H1 (cell line): ENCODE measurements at regions not wholly inside any gene's neighbourhood (a gene's known extent, or its start where the extent isn't known, plus 50 kb on each side); places are given as distances from the start of the nearest gene placed in this dataset.

Experiments used
- CTCF ChIA-PET: fragments of 300-600 bp; sonication (Branson Sonifier 250); formaldehyde crosslinking; loops from one replicate; lab custom pipeline; 2021; ENCODE audit not compliant: partially characterized antibody; lab: Charles Lee
- POLR2A ChIA-PET: fragments of 300-600 bp; sonication (Branson Sonifier 250); formaldehyde crosslinking; loops from one replicate; lab custom pipeline; 2021; ENCODE audit warnings: inconsistent platforms; ENCODE audit not compliant: partially characterized antibody; lab: Charles Lee
- DNase-seq, 2 experiments: peaks; one replicate each; pipeline versions ENCODE4 v3.0.0 to v3.0.0-alpha.2; 2010 to 2022; ENCODE audit warnings: low spot score in 2 of 2, low read depth in 1 of 2, mixed read lengths in 1 of 2
- FAIRE-seq: peaks from 2 replicates; lab custom pipeline; 2011; peaks lifted over from hg19 to GRCh38; lab: Jason Lieb, UNC
- H2AFZ ChIP-seq: 2 replicates; pipeline ENCODE4 v1.8.1; 2012; ENCODE audit warnings: low read length, inconsistent platforms
- H2AK5ac ChIP-seq: 2 replicates; pipeline ENCODE4 v1.6.1; 2013; ENCODE audit warnings: low read depth, low read length
- H2BK120ac ChIP-seq: replicated peaks from 2 replicates; pipeline ENCODE3; 2013; ENCODE audit warnings: low read depth, low read length, inconsistent platforms
- H2BK12ac ChIP-seq: 2 replicates; pipeline ENCODE4 v1.6.1; 2013; ENCODE audit warnings: low read depth, low read length
- H2BK15ac ChIP-seq: 2 replicates; pipeline ENCODE4 v1.6.1; 2013; ENCODE audit warnings: low read length
- H2BK20ac ChIP-seq: 2 replicates; pipeline ENCODE4 v1.6.1; 2013; ENCODE audit warnings: low read length
- H2BK5ac ChIP-seq: 2 replicates; pipeline ENCODE4 v1.6.1; 2013; ENCODE audit warnings: low read depth, low read length
- H3K14ac ChIP-seq: 2 replicates; pipeline ENCODE4 v1.6.1; 2013; ENCODE audit warnings: inconsistent platforms; ENCODE audit not compliant: insufficient read length
- H3K18ac ChIP-seq: 2 replicates; pipeline ENCODE4 v1.6.1; 2013; ENCODE audit warnings: low read length; ENCODE audit errors: extremely low read depth
- H3K23ac ChIP-seq: 2 replicates; pipeline ENCODE4 v1.6.1; 2013; ENCODE audit warnings: inconsistent platforms; ENCODE audit not compliant: insufficient read length
- H3K23me2 ChIP-seq: 2 replicates; pipeline ENCODE4 v1.6.1; 2013; ENCODE audit warnings: low read depth, low read length
- H3K27ac ChIP-seq: 2 replicates; pipeline ENCODE4 v1.6.1; 2011; ENCODE audit warnings: low read depth, low read length, inconsistent platforms
- H3K27me3 ChIP-seq, 4 experiments: replicated peaks in 1 of 4; 1 replicate in 1 of 4; 2 replicates in 3 of 4; pipeline versions ENCODE4 v1.6.1 to v1.8.1; 2011 to 2013; ENCODE audit warnings: low read length in 3 of 4, mild to moderate bottlenecking in 3 of 4, inconsistent platforms in 2 of 4, mixed read lengths in 2 of 4, moderate library complexity in 1 of 4; ENCODE audit not compliant: control insufficient read depth in 3 of 4, insufficient read depth in 3 of 4; ENCODE audit errors: extremely low read depth in 1 of 4
- H3K36me3 ChIP-seq, 4 experiments: 2 replicates each; pipeline versions ENCODE4 v1.6.1 to v1.8.1; 2011 to 2013; ENCODE audit warnings: mild to moderate bottlenecking in 4 of 4, low read length in 3 of 4, moderate library complexity in 2 of 4, control low read depth in 1 of 4, inconsistent platforms in 1 of 4; ENCODE audit not compliant: insufficient read depth in 4 of 4, control insufficient read depth in 2 of 4
- H3K4ac ChIP-seq: replicated peaks from 2 replicates; pipeline ENCODE3; 2013; ENCODE audit warnings: low read length, low read depth, mixed read lengths, inconsistent platforms; ENCODE audit not compliant: insufficient read length
- H3K4me1 ChIP-seq, 4 experiments: replicated peaks in 1 of 4; 1 replicate in 1 of 4; 2 replicates in 3 of 4; pipeline versions ENCODE4 v1.6.1 to v1.8.1; 2011 to 2013; ENCODE audit warnings: low read length in 3 of 4, inconsistent platforms in 2 of 4, mixed read lengths in 1 of 4; ENCODE audit not compliant: insufficient read depth in 4 of 4, control insufficient read depth in 3 of 4
- H3K4me2 ChIP-seq, 2 experiments: 2 replicates each; pipeline versions ENCODE4 v1.6.1 to v1.8.1; 2011 to 2013; ENCODE audit warnings: low read depth in 2 of 2, low read length in 2 of 2, control low read depth in 1 of 2, inconsistent platforms in 1 of 2, mild to moderate bottlenecking in 1 of 2; ENCODE audit not compliant: insufficient read depth in 1 of 2
- H3K4me3 ChIP-seq, 4 experiments: fragments of 200-600, 300-600 bp in 1 of 4; sonication (generic), shearing (Covaris generic), sonication (Bioruptor Twin) in 1 of 4; 2 replicates each; pipeline versions ENCODE4 v1.5.1 to v1.8.1; 2011 to 2016; ENCODE audit warnings: low read length in 4 of 4, low read depth in 3 of 4, control low read depth in 2 of 4, inconsistent platforms in 2 of 4, mild to moderate bottlenecking in 2 of 4, mixed read lengths in 1 of 4, moderate library complexity in 1 of 4; ENCODE audit not compliant: insufficient read depth in 2 of 4; ENCODE audit errors: extremely low read depth in 1 of 4
- H3K56ac ChIP-seq: replicated peaks from 2 replicates; pipeline ENCODE3; 2013; ENCODE audit warnings: low read depth, mild to moderate bottlenecking, mixed read lengths, low read length, inconsistent platforms; ENCODE audit not compliant: insufficient read length
- H3K79me1 ChIP-seq: 2 replicates; pipeline ENCODE4 v1.6.1; 2013; ENCODE audit warnings: low read depth, low read length, control low read depth
- H3K79me2 ChIP-seq, 2 experiments: 2 replicates each; pipeline versions ENCODE4 v1.6.1 to v1.8.1; 2012 to 2013; ENCODE audit warnings: low read length in 2 of 2, mild to moderate bottlenecking in 2 of 2, inconsistent platforms in 1 of 2; ENCODE audit not compliant: insufficient read depth in 2 of 2, control insufficient read depth in 1 of 2
- H3K9ac ChIP-seq, 4 experiments: replicated peaks in 1 of 4; 1 replicate in 1 of 4; 2 replicates in 3 of 4; pipeline versions ENCODE4 v1.6.1 to v1.8.1; 2011 to 2013; ENCODE audit warnings: low read depth in 3 of 4, low read length in 3 of 4, control low read depth in 2 of 4, mild to moderate bottlenecking in 2 of 4, moderate library complexity in 2 of 4, inconsistent platforms in 1 of 4; ENCODE audit errors: extremely low read depth in 1 of 4
- H3K9me3 ChIP-seq, 2 experiments: 2 replicates each; pipeline versions ENCODE4 v1.6.1 to v1.8.1; 2012 to 2013; ENCODE audit warnings: mild to moderate bottlenecking in 2 of 2, moderate library complexity in 2 of 2, control low read depth in 1 of 2, inconsistent platforms in 1 of 2, low read depth in 1 of 2, low read length in 1 of 2, mixed read lengths in 1 of 2; ENCODE audit not compliant: insufficient read depth in 2 of 2
- H4K20me1 ChIP-seq, 2 experiments: replicated peaks in 1 of 2; 2 replicates each; pipeline versions ENCODE3 to v1.8.1; 2011 to 2013; ENCODE audit warnings: inconsistent platforms in 2 of 2, low read length in 2 of 2, mild to moderate bottlenecking in 1 of 2; ENCODE audit not compliant: insufficient read depth in 2 of 2, control insufficient read depth in 1 of 2
- H4K5ac ChIP-seq: 2 replicates; pipeline ENCODE4 v1.6.1; 2013; ENCODE audit warnings: low read length, low read depth, mixed read lengths, inconsistent platforms; ENCODE audit not compliant: insufficient read length
- H4K8ac ChIP-seq: 2 replicates; pipeline ENCODE4 v1.8.0; 2013; ENCODE audit warnings: mild to moderate bottlenecking, moderate library complexity, low read length, inconsistent platforms; ENCODE audit not compliant: insufficient read depth; ENCODE audit errors: extremely low read depth
- H4K91ac ChIP-seq: replicated peaks from 2 replicates; pipeline ENCODE3; 2013; ENCODE audit warnings: low read length, mixed read lengths, inconsistent platforms; ENCODE audit not compliant: insufficient read length
- CEBPB ChIP-seq: IDR thresholded peaks from 2 replicates; pipeline ENCODE4 v1.6.1; 2012; ENCODE audit warnings: low read depth, low read length
- CHD2 ChIP-seq: IDR thresholded peaks from 2 replicates; pipeline ENCODE4 v1.6.1; 2012; ENCODE audit warnings: low read length, improper control_type of control experiment
- FOSL1 ChIP-seq: IDR thresholded peaks from 2 replicates; pipeline ENCODE4 v1.6.1; 2011; ENCODE audit warnings: mild to moderate bottlenecking, low read depth, low read length, moderate library complexity; ENCODE audit not compliant: insufficient read depth
- TBP ChIP-seq: IDR thresholded peaks from 2 replicates; pipeline ENCODE4 v1.6.1; 2011; ENCODE audit warnings: low read depth, low read length, improper control_type of control experiment
- WGBS, 2 experiments: shearing (Covaris generic) in 1 of 2; methylation state at CpG; one replicate each; pipeline versions ENCODE4 v1.1.6 to v1.1.7; 2013 to 2015; ENCODE audit warnings: low lambda C conversion rate in 2 of 2, mixed read lengths in 2 of 2, inconsistent platforms in 1 of 2, low coverage in 1 of 2, missing lambda C conversion rate in 1 of 2; ENCODE audit not compliant: insufficient replicate concordance in 2 of 2, insufficient coverage in 1 of 2, insufficient read length in 1 of 2; ENCODE audit errors: extremely low coverage in 1 of 2, missing lambda C conversion rate in 1 of 2; 5-methylcytosine and 5-hydroxymethylcytosine counted together

- POLR2A ChIA-PET = no interaction called here
- Histone ChIP-seq H3K9me3 (peaks cover 0 to 3% of the 10 kb centered on the region in 2 experiments; a peak in 3 of 4 replicates), H2BK5ac (no peak overlapping the region), H3K4me3 (no peak overlapping the region), H4K20me1 (no peaks in the 10 kb centered on the region), H3K23ac (no peak overlapping the region), H3K23me2 (no peaks in the 10 kb centered on the region), H2AFZ (no peak overlapping the region), H3K4me1 (no peaks in the 10 kb centered on the region), H2BK12ac (no peak overlapping the region), H4K5ac (no peak overlapping the region), H3K79me2 (no peaks in the 10 kb centered on the region), H2BK20ac (no peak overlapping the region), H4K91ac (no peak overlapping the region), H3K27me3 (no peaks in the 10 kb centered on the region), H3K27ac (no peak overlapping the region), H3K79me1 (no peaks in the 10 kb centered on the region), H4K8ac (no peak overlapping the region), H2BK120ac (no peak overlapping the region), H3K4ac (no peak overlapping the region), H2AK5ac (no peak overlapping the region), H3K36me3 (peaks cover 0 to 2% (median 0%) of the 10 kb centered on the region in 4 experiments; a peak in 1 of 8 replicates), H3K18ac (no peak overlapping the region), H3K4me2 (no peak overlapping the region), H3K9ac (no peak overlapping the region), H3K14ac (no peak overlapping the region), H2BK15ac (no peak overlapping the region), H3K56ac (no peak overlapping the region)
- TF ChIP-seq CHD2 (no peak), CEBPB (no peak), TBP (no peak), FOSL1 (no peak)
- CTCF ChIA-PET = no interaction called here
- WGBS, 2 experiments = 92% methylated on average over 2 of the region's 2 CpGs; no CpG with 5 or more reads in 1 of the 2 experiments
- FAIRE-seq = no peak
- DNase-seq = no peak
Observed at GRCh38 chr3:110569073-110569472, 502.5 kb upstream of the NECTIN3 start.
